ENCODE measurements at regions not wholly inside any gene's neighbourhood (a gene's known extent, or its start where the extent isn't known, plus 50 kb on each side); places are given as distances from the start of the nearest gene placed in this dataset.

DNA sequence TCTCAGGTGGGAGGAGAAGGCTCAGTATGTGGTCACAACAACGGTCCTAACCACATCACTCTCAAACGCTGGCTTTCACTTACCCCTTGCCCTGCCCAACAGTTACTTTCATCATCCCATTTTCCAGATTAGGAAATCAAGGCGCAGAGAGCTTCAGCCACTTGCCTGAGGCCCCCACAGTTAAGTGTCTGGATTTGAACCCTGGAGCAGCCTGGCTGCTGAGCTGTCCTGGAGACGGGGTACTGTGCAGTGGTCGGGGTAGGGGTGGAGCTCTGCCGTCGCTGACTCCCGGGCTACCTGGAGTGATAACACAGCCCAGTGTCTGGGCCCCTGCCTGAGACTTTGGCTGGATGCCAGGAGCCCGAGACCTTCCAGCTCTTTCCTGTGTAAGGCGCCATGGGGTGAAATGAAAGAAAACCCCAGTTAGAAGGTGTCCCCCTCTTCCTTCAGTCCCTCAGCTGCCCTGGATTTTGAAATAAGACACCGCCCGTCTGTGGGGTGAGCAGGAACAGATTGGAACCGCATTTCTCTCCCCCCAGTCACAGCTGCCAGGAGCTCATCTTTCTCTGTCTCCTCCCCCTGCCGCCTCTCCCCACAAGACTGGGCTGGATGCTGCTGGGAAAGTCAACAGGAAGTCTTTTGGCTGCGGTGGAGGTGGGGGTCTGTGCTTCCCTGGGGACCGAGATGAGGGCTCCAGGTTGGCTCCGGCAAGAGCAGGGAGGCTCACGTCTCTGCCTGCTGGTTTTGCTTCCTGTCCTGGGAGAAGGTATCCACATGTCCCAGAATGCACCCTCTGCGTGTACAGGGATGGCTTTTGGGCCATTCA lies 280.2 kb downstream of the SEC14L1 start:
- H3K4me3 ChIP-seq (ENCODE audit: low read depth, low read length): no peak overlapping the region
- TF ChIP-seq, protein P1, sequence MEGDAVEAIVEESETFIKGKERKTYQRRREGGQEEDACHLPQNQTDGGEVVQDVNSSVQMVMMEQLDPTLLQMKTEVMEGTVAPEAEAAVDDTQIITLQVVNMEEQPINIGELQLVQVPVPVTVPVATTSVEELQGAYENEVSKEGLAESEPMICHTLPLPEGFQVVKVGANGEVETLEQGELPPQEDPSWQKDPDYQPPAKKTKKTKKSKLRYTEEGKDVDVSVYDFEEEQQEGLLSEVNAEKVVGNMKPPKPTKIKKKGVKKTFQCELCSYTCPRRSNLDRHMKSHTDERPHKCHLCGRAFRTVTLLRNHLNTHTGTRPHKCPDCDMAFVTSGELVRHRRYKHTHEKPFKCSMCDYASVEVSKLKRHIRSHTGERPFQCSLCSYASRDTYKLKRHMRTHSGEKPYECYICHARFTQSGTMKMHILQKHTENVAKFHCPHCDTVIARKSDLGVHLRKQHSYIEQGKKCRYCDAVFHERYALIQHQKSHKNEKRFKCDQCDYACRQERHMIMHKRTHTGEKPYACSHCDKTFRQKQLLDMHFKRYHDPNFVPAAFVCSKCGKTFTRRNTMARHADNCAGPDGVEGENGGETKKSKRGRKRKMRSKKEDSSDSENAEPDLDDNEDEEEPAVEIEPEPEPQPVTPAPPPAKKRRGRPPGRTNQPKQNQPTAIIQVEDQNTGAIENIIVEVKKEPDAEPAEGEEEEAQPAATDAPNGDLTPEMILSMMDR (IDR thresholded peaks at IDR 0.05; ENCODE audit: insufficient read depth, low read length, poor library complexity, severe bottlenecking): no peak
- no peaks in the 10 kb centered on the region for H3K27me3 ChIP-seq (ENCODE audit: control insufficient read depth, insufficient read depth, low read length)
- no peaks in the 10 kb centered on the region for H3K36me3 ChIP-seq (ENCODE audit: control insufficient read depth, insufficient read depth, low read length)
- peak; percentile 54 for DNase-seq (ENCODE audit: low read depth)

- Histone ChIP-seq H3K4me3 (ENCODE audit: low read depth, low read length) (no peak overlapping the region), H3K27me3 (ENCODE audit: control insufficient read depth, insufficient read depth, low read length) (no peaks in the 10 kb centered on the region), H3K36me3 (ENCODE audit: control insufficient read depth, insufficient read depth, low read length) (no peaks in the 10 kb centered on the region)
- DNase-seq (ENCODE audit: low read depth): no peak
- TF ChIP-seq, protein P1 (IDR thresholded peaks at IDR 0.05; ENCODE audit: insufficient read depth, low read length, poor library complexity, severe bottlenecking): no peak
These were observed 280.8 kb downstream of the SEC14L1 start for GRCh38 chr17:77421630-77421972.

- DNase-seq (ENCODE audit: low read depth): peak; percentile 73
- Histone ChIP-seq H3K4me3 (ENCODE audit: low read depth, low read length) (no peak overlapping the region), H3K36me3 (ENCODE audit: control insufficient read depth, insufficient read depth, low read length) (no peaks in the 10 kb centered on the region), H3K27me3 (ENCODE audit: control insufficient read depth, insufficient read depth, low read length) (no peaks in the 10 kb centered on the region)
- TF ChIP-seq, protein P1 (IDR thresholded peaks at IDR 0.05; ENCODE audit: insufficient read depth, low read length, poor library complexity, severe bottlenecking): no peak
These were observed 281.5 kb downstream of the SEC14L1 start for GRCh38 chr17:77422104-77422747.

DNA sequence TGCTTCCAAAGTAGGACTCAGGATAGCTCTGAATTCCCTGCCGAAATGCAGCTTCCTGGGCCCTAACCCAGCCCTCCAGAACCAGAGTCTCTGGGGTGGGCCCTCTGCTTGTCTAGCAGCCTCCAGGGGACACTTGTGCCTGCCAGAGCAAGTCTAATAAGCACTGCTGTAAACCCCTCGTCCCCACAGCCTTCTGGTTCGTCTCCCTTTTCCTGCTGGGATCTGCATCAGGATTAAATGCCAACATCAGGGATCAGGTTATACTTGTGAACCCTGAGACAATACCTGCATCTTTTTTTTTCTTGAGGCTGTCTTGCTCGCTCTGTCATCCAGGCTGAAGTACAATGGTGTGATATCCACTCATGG lies 282.0 kb downstream of the SEC14L1 start:
- TF ChIP-seq, protein P1 (IDR thresholded peaks at IDR 0.05; ENCODE audit: insufficient read depth, low read length, poor library complexity, severe bottlenecking): no peak
- H3K36me3 ChIP-seq (ENCODE audit: control insufficient read depth, insufficient read depth, low read length): no peaks in the 10 kb centered on the region
- no peaks in the 10 kb centered on the region for H3K27me3 ChIP-seq (ENCODE audit: control insufficient read depth, insufficient read depth, low read length)
- no peak overlapping the region for H3K4me3 ChIP-seq (ENCODE audit: low read depth, low read length)
- no peak for DNase-seq (ENCODE audit: low read depth)

- Histone ChIP-seq H3K27me3 (ENCODE audit: control insufficient read depth, insufficient read depth, low read length) (no peaks in the 10 kb centered on the region), H3K36me3 (ENCODE audit: control insufficient read depth, insufficient read depth, low read length) (no peaks in the 10 kb centered on the region), H3K4me3 (ENCODE audit: low read depth, low read length) (no peak overlapping the region)
- DNase-seq (ENCODE audit: low read depth): peak; percentile 73
- TF ChIP-seq, protein P1 (IDR thresholded peaks at IDR 0.05; ENCODE audit: insufficient read depth, low read length, poor library complexity, severe bottlenecking): no peak
These were observed 283.1 kb downstream of the SEC14L1 start for GRCh38 chr17:77423589-77424451.
